ENCODE measurements at regions not wholly inside any gene's neighbourhood (a gene's known extent, or its start where the extent isn't known, plus 50 kb on each side); places are given as distances from the start of the nearest gene placed in this dataset.
A peak's percentile ranks its signal among the peaks of the same experiment; 100 is the strongest.

DNA sequence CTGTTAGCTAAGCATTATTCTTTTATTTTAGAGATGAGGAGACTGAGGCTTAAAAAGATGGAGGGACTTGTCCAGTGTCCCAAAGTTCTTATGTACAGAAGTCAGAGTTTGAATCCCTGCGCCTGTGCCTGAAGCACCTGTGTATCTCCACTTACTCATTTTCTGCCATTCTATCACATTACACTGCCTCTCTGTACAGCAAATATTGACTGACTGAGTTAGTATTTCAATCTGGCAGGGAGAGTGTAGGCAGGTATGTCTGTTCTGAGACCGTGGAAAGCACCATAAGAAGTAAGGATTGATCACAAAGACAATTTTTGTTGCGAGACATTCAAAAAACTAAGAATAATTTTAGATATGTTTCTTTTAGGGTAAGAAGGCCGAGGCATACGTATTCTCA lies 162.7 kb downstream of the KITLG start:
- DNase-seq (ENCODE audit: low read depth): no peak

DNA sequence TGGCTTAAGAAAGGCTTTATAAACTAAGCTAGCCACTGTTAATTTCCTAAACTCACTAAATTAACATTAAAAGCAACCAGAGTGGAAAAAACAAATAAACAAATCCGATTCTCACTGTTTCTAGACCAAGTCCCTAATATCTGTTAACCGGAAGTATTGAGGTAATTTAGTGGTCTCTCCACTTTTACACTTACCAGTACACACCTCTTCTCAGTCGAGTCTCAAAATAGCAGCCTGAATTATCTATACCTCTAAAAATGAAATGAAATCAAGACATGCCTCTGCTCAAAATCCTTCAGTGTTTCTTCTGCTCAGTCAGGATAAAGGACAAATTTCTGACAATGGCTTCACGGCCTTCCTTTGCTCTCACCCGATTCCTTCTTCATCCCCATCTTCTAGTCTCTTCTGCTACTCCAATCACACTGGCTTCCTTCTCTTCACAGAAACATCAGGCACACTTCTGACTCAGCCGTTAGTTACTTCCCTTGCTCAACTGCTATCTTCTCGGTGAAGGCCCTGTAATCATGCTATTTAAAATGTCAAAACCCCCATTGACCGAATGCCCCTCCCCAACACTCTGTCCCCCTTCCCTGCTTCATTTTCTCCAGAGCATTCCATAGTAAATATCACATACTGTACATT lies 161.3 kb downstream of the KITLG start:
- DNase-seq (ENCODE audit: low read depth): no peak

DNA sequence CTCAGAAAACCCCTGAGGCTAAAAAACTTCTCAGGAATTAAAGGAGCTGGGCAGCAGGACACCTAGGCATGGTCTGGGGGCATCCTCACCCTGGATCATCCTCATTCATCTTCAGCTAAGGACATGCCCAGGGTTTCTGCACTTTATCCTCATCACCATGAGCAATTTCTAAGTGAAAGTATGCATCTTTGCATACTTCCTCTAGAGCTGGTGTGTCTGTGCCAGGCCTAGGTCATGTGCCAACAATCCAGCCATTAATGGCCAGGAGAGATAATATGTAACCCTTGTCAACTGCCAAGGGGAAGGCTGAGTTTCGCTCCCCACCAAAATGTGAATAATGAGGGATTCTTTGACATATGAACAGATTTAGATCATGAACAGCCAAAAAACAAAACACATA lies 160.5 kb downstream of the KITLG start:
- no peak for DNase-seq (ENCODE audit: low read depth)

DNA sequence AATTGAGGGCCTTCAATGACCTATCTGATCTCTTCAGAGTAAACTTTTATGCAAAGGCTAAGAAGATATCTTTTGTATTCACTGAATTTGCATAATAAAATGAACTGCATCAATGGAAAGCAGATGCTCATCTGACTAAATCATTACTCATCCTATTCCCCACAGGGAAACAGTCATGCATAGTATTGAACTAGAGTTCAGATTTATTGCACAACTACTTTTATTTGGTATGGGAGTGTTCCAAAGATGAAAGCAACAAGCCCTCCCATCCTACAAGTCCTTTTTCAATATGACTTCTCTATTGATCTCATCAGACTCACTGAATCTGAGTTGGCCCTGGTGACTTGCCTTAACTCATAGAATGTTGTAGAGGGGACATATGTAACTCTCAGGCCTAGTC lies 159.8 kb downstream of the KITLG start:
- DNase-seq (ENCODE audit: low read depth): peak; percentile 93

DNA sequence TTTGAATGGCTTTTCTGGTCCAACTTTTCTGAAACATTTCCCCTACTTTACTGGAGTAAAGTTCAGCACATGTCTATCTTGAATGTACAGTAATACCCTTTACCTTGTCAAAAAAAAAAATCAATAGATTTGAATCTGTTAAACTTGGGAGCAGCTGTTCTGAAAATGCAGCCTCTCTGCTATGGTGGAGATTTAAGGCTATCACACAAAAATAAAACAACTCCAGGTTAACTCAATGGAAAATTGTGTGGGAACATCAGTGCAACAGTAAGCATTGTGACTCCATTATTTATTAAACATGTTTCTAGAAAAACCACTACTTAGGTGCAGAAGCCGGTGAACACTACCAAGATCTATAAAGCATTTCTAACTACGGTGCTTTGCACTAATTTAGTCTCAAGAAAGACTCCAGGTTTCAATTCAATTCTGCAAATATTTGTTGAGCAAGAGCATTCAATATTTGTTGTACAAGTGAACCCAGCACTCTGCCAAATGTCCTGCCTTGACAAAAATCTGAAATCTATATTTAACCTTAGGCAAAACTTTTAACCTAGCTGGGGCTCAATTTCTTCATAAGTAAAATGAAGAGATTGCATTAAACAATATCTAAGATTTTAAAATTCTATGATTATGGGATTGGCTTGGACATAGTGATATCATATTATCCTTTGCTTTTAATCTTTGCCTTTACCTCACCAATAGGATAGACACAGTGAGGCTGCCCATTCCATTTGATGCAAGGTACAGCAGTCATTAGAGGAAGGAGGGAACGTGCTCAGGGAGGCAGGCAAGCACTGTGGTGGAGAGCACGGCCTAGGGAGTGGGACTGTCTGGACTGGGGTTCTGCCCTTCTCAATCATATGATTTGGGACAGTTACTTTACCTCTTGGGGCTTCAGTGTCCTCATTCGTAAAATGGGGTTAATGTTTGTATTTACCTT lies 155.2 kb downstream of the KITLG start:
- no peak for DNase-seq (ENCODE audit: low read depth)

DNA sequence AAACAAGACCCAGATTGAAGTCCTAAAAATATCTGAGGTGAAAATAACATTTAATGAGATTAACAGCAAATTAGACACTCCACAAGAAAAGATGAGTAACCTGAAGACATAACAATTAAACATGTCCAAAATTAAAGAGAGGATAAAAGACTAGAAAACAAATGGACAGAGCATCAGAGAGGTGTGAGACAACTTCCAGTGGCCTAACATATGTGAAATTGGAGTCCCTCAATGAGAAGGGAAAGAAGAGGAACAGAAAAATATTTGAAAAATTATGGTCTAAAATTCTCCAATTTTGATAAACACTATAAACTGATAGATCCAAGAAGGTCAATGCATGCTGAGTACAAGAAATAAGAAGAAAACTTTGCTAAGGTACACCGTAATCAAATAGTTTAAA lies 151.9 kb downstream of the KITLG start:
- DNase-seq (ENCODE audit: low read depth): no peak

DNA sequence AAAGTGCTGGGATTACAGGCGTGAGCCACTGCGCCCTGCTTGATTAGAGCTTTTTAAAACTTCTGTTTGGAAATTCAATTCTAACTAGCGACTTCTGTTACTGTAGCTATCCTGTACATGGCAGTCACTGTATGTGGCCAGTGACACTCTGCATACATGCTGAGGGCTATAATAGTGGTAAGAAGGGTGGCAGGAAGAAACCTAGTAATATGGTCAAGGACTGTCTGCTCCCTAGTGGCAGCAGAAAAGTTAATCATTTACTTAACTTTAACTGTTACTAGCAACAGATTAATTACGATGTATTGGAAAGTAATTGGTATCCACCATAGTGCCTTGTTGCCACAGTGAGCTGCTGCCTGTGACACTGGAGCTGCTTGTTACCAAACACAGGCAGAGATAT lies 149.0 kb downstream of the KITLG start:
- DNase-seq (ENCODE audit: low read depth): no peak

DNA sequence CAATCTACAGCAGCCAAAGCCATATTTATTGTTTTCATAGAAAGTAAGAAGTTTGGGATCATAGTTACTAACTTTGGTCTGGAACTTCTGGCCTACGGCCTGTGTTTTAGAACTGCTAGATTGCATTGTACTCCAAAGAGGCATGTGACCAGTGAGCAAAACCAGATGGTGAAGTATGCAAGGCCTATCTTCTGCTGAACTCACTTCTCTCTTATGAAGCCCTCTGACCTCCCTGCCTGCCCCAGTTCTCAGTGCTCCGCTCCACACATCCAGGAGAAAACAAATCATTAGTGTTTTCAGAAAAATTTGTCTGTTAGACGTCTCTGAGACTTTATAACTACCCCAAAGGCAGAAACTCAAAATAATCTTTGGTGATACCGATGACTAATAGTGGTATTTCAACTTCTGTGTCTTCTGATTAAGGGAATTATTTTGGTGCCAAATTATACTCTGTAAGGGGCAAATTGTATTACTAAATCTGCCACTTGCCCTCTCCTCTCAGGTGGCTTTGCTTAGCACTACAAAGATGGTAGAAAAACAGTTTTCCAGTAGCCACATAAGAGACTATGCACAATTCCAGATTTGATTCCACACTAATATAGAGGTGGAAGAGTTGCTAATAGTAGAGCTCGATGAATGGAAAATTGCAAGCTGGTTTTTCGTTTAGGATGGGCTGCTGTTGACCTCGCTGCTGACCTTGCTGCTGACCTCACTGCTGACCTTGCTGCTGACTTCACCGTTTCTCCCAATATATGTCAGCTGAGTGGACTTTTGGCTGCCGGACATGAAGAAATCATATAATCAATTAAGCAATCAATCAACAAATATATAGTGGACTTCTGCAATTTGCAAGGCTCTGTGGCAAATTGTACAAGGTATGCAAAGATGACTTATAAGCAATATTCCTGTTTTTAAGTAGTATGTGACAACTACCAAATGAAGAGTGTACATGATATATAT lies 147.5 kb downstream of the KITLG start:
- DNase-seq (ENCODE audit: low read depth): no peak

DNA sequence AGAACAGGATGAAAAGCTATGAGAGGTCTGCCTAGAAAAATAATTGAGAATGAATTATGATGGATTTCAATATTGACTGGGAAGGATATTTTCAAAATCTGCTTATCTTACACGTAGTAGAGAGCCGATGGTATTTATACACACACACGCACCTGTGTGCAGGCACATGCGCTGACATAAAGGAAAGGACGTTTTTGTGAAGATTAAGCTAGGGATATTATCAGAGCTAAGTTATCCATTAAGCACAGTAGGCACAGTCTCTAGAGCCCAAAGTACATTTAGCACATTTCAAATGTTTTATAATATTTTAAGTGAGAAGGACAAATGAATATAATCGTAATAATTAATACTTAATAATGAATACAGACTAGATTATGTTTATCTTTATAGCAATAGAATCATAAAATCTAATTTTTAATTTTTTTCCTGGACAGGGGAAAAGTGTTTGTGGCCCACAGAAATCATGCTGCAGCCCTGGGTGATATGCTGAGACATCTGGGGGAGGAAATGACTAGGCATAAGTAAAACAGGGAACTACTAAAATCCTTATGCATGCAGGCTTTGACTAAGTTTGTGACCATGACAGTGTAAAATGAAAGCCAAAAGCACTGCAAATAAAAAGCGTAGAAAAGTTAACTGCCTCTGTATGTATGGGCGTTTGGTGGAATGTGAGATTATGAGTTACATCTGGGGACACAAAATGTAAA lies 146.1 kb downstream of the KITLG start:
- DNase-seq (ENCODE audit: low read depth): no peak

DNA sequence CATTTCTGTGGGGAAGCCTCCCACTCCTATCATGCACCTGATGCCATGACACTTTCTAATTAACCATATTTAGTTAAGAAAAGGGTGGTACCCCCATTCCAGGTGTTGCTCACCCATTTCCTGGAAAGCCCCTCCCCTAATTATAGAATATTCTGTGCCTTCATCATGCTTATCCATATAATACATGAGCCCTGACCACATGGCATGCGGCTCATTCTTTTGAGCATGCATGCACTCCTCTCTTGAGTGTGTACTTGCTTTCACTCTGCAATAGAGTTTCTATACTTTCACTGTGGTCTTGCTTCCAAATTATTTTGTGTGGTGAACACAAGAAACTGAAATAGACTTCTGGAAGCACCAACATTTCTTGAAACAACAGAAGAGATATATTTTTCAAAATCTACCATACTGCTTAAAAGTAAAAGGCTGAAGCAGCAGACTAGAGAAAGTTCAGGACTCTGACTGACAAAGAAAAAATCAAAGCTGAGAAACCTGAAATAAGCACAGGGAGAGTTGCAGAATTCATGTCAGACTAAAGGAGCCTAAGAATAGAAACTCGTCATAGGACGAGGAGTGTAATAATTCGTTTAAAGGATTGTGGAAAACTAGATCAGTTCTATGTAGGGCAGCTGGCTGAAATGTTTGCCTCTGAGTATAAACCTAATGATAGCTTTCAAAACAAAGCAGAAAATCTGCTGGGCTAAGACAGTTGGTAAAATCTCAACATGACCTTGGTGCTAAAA lies 144.8 kb downstream of the KITLG start:
- DNase-seq (ENCODE audit: low read depth): no peak

DNA sequence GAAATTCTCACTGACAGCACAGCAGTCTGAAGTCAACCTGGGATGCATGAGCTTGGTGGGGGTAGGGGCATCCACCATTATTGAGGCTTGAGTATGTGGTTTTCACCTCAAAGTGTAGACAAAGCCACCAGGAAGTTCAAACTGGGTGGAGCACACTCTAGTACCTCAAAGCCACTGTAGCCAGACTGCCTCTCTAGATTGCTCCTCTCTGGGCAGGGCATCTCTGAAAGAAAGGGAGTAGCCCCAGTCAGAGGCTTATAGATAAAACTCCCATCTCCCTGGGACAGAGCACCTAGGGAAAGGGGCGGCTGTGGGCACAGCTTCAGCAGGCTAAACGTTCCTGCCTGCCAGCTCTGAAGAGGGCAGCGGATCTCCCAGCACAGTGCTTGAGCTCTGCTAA lies 143.0 kb downstream of the KITLG start:
- no peak for DNase-seq (ENCODE audit: low read depth)
